ENCODE measurements at regions not wholly inside any gene's neighbourhood (a gene's known extent, or its start where the extent isn't known, plus 50 kb on each side); places are given as distances from the start of the nearest gene placed in this dataset.

DNA sequence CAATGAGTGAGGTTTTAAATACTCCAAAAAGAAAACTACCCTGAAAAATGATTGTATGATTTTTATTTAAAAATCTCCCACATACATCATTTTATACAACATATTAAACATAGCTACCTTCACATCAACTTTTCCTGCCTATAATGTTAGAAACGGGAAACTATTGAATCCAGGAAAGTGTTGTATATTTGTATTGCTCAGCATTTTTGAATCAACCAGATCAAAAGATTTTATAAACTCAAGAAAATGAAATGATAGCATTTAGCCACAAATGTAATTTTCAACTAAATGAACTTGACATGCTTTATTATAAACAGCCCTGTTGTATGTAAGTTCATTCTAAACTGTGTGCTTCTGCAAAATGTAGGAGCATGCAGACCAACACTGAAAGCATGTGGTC lies 124.6 kb upstream of the SLC10A2 start:
- TF ChIP-seq, protein P1, sequence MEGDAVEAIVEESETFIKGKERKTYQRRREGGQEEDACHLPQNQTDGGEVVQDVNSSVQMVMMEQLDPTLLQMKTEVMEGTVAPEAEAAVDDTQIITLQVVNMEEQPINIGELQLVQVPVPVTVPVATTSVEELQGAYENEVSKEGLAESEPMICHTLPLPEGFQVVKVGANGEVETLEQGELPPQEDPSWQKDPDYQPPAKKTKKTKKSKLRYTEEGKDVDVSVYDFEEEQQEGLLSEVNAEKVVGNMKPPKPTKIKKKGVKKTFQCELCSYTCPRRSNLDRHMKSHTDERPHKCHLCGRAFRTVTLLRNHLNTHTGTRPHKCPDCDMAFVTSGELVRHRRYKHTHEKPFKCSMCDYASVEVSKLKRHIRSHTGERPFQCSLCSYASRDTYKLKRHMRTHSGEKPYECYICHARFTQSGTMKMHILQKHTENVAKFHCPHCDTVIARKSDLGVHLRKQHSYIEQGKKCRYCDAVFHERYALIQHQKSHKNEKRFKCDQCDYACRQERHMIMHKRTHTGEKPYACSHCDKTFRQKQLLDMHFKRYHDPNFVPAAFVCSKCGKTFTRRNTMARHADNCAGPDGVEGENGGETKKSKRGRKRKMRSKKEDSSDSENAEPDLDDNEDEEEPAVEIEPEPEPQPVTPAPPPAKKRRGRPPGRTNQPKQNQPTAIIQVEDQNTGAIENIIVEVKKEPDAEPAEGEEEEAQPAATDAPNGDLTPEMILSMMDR (IDR thresholded peaks at IDR 0.05; ENCODE audit: low read depth, low read length), result no peak
- in situ Hi-C loops (cut with HindIII; ENCODE audit: low sequenced_read_pairs), result no loop called here
- no peak overlapping the region for H3K4me3 ChIP-seq (ENCODE audit: low read depth, low read length)
- no peak for DNase-seq (ENCODE audit: low read depth, low spot score)

- peak; percentile 64 for DNase-seq (ENCODE audit: low read depth, low spot score)
- no peak overlapping the region for H3K4me3 ChIP-seq (ENCODE audit: low read depth, low read length)
- TF ChIP-seq, protein P1 (IDR thresholded peaks at IDR 0.05; ENCODE audit: low read depth, low read length), result peak; percentile 52
- in situ Hi-C loops (cut with HindIII; ENCODE audit: low sequenced_read_pairs), result no loop called here
Observed at GRCh38 chr13:103188713-103189326, 122.6 kb upstream of the SLC10A2 start.

DNA sequence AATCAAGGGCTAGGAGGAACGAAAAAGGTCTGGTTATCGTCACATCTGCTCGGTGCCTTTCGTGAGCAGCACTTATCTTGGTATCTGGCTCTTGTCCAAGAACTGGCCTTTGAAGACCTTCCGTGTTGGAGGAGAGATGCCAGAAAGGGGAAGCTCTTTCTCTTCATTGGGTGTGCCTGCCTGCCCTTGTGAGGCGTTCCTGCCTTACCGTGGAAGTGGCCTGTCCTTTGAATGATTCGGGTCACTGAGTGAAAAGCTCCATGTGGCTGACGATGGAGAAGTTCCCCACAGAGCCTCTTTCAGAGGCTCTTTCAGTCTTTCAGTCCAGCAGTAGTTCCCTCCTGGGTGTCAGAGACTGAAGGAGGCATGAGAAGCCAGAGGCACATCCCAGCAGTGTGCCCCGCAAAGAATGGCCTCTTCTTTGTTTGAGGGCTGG lies 121.5 kb upstream of the SLC10A2 start:
- TF ChIP-seq, protein P1 (IDR thresholded peaks at IDR 0.05; ENCODE audit: low read depth, low read length), result no peak
- in situ Hi-C loops (cut with HindIII; ENCODE audit: low sequenced_read_pairs), result no loop called here

DNA sequence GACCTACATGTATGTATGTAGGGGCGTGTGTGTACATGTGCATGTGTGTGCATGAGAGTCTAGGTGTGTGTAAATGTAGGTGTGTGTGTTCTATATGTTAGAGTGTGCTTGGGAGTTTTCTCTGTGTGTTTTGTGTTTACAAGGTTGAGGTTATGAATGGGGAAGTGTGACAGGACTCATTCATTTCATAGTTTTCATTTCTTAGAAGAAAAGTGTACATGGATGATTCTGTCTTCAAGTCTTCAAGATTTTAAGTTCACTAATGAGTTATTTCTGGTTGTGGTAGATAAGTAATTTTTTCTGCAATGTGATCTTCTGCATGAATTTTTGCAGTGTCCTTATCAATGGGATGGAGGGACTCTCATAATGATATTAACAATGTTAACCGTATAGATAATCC lies 118.2 kb upstream of the SLC10A2 start:
- H3K4me3 ChIP-seq (ENCODE audit: low read depth, low read length), result no peak overlapping the region
- no peak for DNase-seq (ENCODE audit: low read depth, low spot score)
- in situ Hi-C loops (cut with HindIII; ENCODE audit: low sequenced_read_pairs), result no loop called here
- TF ChIP-seq, protein P1 (IDR thresholded peaks at IDR 0.05; ENCODE audit: low read depth, low read length), result no peak

More for the DNA sequence above, 121.5 kb upstream of the SLC10A2 start:
- DNase-seq (ENCODE audit: low read depth, low spot score), result no peak
- no peak overlapping the region for H3K4me3 ChIP-seq (ENCODE audit: low read depth, low read length)

GRCh38 chr13:103178986-103179943 lies 113.0 kb upstream of the SLC10A2 start:
- no peak for DNase-seq (ENCODE audit: low read depth, low spot score)
- no peak overlapping the region for H3K4me3 ChIP-seq (ENCODE audit: low read depth, low read length)
- TF ChIP-seq, protein P1 (IDR thresholded peaks at IDR 0.05; ENCODE audit: low read depth, low read length), result no peak
- in situ Hi-C loops (cut with HindIII; ENCODE audit: low sequenced_read_pairs), result no loop called here

DNA sequence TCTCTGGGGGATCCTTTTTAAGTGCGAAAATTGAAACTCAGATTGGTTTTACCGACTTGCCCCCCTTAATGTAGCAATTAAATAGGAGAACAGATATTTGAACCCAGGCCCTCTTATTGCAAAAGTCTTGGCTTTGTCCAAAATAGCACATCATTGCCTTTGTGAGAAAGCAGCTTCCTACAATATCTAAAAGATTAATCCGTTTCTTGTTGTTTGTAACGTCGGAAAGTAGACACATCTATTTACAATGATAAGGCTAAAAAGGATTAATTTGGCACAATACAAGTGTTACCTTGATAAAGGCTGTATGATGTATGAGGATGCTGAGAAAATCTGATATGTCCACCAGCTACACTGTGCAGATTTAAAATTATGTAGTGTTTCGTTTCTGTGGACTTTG lies 108.7 kb upstream of the SLC10A2 start:
- no peak for DNase-seq (ENCODE audit: low read depth, low spot score)
- in situ Hi-C loops (cut with HindIII; ENCODE audit: low sequenced_read_pairs), result no loop called here
- TF ChIP-seq, protein P1 (IDR thresholded peaks at IDR 0.05; ENCODE audit: low read depth, low read length), result no peak
- H3K4me3 ChIP-seq (ENCODE audit: low read depth, low read length), result no peak overlapping the region

Measured in astrocyte of the spinal cord (primary cell).